ENCODE measurements at regions not wholly inside any gene's neighbourhood (a gene's known extent, or its start where the extent isn't known, plus 50 kb on each side); places are given as distances from the start of the nearest gene placed in this dataset.
"Not testable (repeated sequence)": the region's sequence is repeated elsewhere in the genome, so short reads cannot be mapped to it uniquely, and the experiment has no call there.

GRCh38 chr10:26634111-26634510 lies 63.4 kb upstream of the PDSS1 start:
- not testable (repeated sequence) for TF ChIP-seq TAF1 (IDR thresholded peaks at IDR 0.05; ENCODE audit: borderline replicate concordance, low read depth, low read length); POLR2AphosphoS5 (IDR thresholded peaks at IDR 0.05; ENCODE audit: low read depth, low read length)
